ENCODE measurements at regions not wholly inside any gene's neighbourhood (a gene's known extent, or its start where the extent isn't known, plus 50 kb on each side); places are given as distances from the start of the nearest gene placed in this dataset.
A peak's percentile ranks its signal among the peaks of the same experiment; 100 is the strongest.

GRCh38 chr18:51417643-51418483, 220.4 kb upstream of the MEX3C start:
- Mint-ChIP-seq H3K27me3 (ENCODE audit: low read depth) (no peaks in the 10 kb centered on the region), H3K4me1 (peaks cover 66% of the 10 kb centered on the region), H3K9me3 (peaks cover 2% of the 10 kb centered on the region), H3K36me3 (peaks cover 2% of the 10 kb centered on the region), H3K27ac (peak overlapping the region; percentile 100), H3K4me3 (peak overlapping the region; percentile 45; the same call in 1 of the 2 replicates)
- ChIA-PET CTCF (interaction anchor here (1.1 kb wide), 1 partner anchor 140 kb away, joined by 3 read pairs; no protein-coding TSS in a partner anchor), POLR2A (interaction anchor here (0.6 to 1.6 kb wide), 3 partner anchors 11 to 1212 kb away, joined by 3 read pairs; no protein-coding TSS in a partner anchor)
- peak; percentile 86 for ATAC-seq
- DNase-seq (ENCODE audit: low spot score): peak; percentile 88
- TF ChIP-seq, protein P1, sequence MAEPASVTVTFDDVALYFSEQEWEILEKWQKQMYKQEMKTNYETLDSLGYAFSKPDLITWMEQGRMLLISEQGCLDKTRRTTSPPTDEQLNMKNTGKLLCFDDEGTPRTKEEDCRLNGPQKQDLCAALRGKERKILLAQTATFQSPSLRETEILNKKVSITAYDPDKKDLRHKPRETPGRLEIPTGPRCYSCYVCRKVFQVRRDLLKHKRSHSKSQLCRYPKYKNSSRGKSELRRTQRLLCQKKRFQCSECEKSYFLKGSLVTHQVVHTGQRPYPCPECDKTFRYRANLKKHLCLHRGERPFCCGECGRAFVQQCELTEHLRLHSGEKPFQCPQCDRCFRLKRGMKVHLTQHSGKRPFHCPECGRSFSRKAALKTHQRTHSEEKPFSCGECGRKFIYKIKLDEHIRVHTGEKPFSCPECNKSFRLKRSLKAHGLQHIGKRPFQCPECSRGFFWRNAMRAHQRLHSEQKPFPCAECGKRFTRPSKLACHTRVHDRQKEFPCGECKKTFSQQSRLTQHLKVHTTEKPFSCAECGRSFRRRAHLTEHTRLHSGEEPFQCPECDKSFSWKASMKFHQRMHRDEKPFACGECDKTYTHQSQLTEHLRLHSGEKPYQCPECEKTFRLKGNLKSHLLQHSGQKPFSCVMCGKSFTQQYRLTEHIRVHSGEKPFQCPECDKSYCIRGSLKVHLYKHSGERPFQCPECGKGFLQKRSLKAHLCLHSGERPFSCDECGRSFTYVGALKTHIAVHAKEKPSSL (CRISPR knock-in tag; conservative IDR thresholded peaks at IDR 0.05): peak; percentile 36; the same call in 1 of the 2 replicates
- TF ChIP-seq SOX15 (CRISPR knock-in tag; IDR thresholded peaks at IDR 0.05): no peak
- TF ChIP-seq USF1 (CRISPR knock-in tag; IDR thresholded peaks at IDR 0.05): peak; percentile 93
- TF ChIP-seq ATF1 (CRISPR knock-in tag; IDR thresholded peaks at IDR 0.05): no peak
- TF ChIP-seq ZNF423 (CRISPR knock-in tag; IDR thresholded peaks at IDR 0.05): 0 out of 2 replicates have a peak, but pooled peaks have one; percentile 5
- peak; percentile 34; the same call in 1 of the 2 replicates for TF ChIP-seq FOXP4 (CRISPR knock-in tag; IDR thresholded peaks at IDR 0.05)
- TF ChIP-seq, protein P2, sequence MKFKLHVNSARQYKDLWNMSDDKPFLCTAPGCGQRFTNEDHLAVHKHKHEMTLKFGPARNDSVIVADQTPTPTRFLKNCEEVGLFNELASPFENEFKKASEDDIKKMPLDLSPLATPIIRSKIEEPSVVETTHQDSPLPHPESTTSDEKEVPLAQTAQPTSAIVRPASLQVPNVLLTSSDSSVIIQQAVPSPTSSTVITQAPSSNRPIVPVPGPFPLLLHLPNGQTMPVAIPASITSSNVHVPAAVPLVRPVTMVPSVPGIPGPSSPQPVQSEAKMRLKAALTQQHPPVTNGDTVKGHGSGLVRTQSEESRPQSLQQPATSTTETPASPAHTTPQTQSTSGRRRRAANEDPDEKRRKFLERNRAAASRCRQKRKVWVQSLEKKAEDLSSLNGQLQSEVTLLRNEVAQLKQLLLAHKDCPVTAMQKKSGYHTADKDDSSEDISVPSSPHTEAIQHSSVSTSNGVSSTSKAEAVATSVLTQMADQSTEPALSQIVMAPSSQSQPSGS (CRISPR knock-in tag; IDR thresholded peaks at IDR 0.05; ENCODE audit: borderline replicate concordance, low read depth): no peak
- TF ChIP-seq ZNF121 (CRISPR knock-in tag; IDR thresholded peaks at IDR 0.05): no peak
- TF ChIP-seq FOXK1 (CRISPR knock-in tag; IDR thresholded peaks at IDR 0.05): 0 out of 2 replicates have a peak, but pooled peaks have one; percentile 37
- TF ChIP-seq RORB (CRISPR knock-in tag; IDR thresholded peaks at IDR 0.05): no peak
- TF ChIP-seq AFF4 (CRISPR knock-in tag; IDR thresholded peaks at IDR 0.05; ENCODE audit: borderline replicate concordance): peak; percentile 53; the same call in 1 of the 2 replicates
- no peak; the same call in none of the 2 replicates for TF ChIP-seq MAX (CRISPR knock-in tag; IDR thresholded peaks at IDR 0.05)
- TF ChIP-seq ETV6 (CRISPR knock-in tag; IDR thresholded peaks at IDR 0.05): peak; percentile 34; the same call in 1 of the 2 replicates
- TF ChIP-seq TEAD4 (CRISPR knock-in tag; IDR thresholded peaks at IDR 0.05): no peak
- no peak for TF ChIP-seq CTCF (IDR thresholded peaks at IDR 0.05)
- no peak for TF ChIP-seq ELF4 (CRISPR knock-in tag; IDR thresholded peaks at IDR 0.05; ENCODE audit: low read depth)
- peak; percentile 78; the same call in 1 of the 2 replicates for TF ChIP-seq TEAD1 (CRISPR knock-in tag; IDR thresholded peaks at IDR 0.05)
- TF ChIP-seq, protein P3, sequence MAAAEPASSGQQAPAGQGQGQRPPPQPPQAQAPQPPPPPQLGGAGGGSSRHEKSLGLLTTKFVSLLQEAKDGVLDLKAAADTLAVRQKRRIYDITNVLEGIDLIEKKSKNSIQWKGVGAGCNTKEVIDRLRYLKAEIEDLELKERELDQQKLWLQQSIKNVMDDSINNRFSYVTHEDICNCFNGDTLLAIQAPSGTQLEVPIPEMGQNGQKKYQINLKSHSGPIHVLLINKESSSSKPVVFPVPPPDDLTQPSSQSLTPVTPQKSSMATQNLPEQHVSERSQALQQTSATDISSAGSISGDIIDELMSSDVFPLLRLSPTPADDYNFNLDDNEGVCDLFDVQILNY (CRISPR knock-in tag; IDR thresholded peaks at IDR 0.05): peak; percentile 99
- peak; percentile 95 for TF ChIP-seq E2F4 (CRISPR knock-in tag; IDR thresholded peaks at IDR 0.05; ENCODE audit: borderline replicate concordance, low read depth)
- TF ChIP-seq USF2 (CRISPR knock-in tag; IDR thresholded peaks at IDR 0.05): peak; percentile 93
